Head of caudate nucleus (tissue), 42 donors: ENCODE measurements at regions not wholly inside any gene's neighbourhood (a gene's known extent, or its start where the extent isn't known, plus 50 kb on each side); places are given as distances from the start of the nearest gene placed in this dataset.

Experiments
- DNase-seq, 42 donors: peaks; one replicate each; pipeline versions ENCODE4 v3.0.0 to v3.0.0-alpha.2; 2020 to 2021; ENCODE audit warnings: mixed read lengths in 7 of 42
- intact Hi-C: fragments of 100-400 bp; cut with DNase I; formaldehyde crosslinking; loops from one replicate; pipeline ENCODE4 v1.15.0; 2022

DNA sequence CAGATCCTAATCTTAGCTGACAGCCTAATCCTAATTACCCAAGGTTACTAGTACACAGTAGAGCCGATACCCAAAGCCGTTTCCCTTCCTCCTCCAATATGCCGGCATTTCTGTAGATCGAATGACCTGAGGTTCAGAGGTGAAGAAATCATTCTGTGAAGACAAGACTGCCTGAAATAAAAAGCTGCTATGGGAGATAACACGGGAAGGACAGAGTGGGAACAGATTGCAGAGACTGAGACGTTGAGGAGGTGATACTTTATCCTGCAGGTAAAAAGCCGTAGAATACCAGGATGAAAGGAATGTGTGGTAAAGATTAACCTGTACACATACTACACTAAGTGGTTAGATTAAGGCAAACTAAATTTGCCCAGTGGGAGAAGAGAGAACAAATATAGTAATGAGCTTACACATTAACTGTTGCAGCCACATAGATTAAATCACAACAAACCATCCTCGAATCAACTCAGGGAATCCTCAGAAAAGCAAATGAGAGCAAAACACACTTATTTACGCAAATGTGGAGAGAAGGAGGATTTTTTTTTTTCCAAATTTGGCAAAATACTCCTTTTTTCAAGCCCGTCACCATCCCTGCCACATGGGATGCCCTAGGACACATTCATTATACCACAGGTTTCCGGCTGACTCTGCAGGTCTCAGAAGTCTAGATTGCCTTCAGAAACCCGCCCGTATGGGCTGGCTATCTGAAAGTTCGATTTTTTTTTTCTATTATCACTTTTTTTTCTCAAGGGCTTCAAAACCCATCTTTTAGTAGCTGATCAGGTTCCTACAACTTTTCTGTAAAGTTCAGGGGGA lies 188.0 kb downstream of the TTC8 start:
- peak in 1 of 42 donors; percentile 13 for DNase-seq
- intact Hi-C loops = no loop called here

DNA sequence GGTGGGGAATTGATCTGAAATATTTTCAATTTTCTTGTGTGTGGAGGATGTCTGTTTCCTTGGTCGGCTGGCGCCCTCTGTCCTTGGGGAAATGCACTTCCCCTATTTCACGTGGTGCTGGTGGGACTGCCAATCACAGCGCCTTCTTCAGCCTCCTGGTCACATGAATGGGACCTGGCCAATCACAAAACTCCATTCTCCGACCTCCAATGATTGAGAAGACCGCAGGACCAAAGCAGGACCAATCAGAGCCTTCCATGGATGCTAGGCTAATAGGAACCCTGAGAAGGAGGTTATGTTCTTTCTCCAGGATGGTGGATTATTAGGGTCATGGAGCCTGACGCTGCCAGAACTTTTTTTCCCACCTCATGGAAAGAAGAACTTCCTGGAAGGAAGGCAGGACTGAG lies 188.7 kb downstream of the TTC8 start:
- intact Hi-C loops = no loop called here
- peak in 1 of 42 donors; percentile 42 for DNase-seq

- intact Hi-C loops = no loop called here
These were observed 189.5 kb downstream of the TTC8 start for GRCh38 chr14:89013698-89014568.

DNA sequence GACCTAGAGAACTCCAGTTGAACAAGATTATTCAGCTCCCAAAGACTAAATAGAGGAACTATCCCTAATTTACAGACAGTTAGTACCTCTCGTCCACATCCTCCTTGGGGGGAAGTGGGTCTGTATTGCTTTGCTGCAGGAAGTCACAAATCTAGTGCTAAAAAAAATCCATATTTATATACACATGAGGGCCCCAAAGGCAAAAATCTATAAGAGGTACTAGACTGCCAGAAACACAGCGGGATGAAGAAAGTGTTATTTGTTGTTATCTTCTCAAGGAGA lies 190.1 kb downstream of the TTC8 start:
- DNase-seq = no peak
- intact Hi-C loops = no loop called here

More at GRCh38 chr14:89013698-89014568, 189.5 kb downstream of the TTC8 start:
- peak in 12 of 42 donors; percentile 13 to 60 (median 41) for DNase-seq

DNA sequence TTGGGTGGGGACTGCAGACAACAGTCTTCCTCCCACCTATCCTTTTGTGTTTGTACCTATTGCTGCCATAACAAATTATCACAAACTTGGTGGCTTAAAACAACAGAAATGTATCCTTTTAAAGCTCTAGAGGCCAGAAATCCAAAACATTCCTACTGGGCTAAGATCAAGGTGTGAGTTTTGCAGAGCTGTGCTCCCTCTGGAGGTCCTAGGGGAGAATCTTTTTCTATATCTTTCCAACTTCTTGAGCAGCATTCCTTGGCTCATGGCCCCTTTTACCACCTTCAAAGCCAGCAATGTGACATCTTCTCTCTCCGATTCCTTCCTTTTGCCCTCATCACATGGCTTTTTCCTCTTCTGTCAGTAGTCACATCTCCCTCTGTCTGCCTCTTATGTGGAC lies 190.6 kb downstream of the TTC8 start:
- no peak for DNase-seq
- intact Hi-C loops = no loop called here

GRCh38 chr14:89017417-89017816 lies 193.0 kb downstream of the TTC8 start:
- intact Hi-C loops = no loop called here
- no peak for DNase-seq

DNA sequence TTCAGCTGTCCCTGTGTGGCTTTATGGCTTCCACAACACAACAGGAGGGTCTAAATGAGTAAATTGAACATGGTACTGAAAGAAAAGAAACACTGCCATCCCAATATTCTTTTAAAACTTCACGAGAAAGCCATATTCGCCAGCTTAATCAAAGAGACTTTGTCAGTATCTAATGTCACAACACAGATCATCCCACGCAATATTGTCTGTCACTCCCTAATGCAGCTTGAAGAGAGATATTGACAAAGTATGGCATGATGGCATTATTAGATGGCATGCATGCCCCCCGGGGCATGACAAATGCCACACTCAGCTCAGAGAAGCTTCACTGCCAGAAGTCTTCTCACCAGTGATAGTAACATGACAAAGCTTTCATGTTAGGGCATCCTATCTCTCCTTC lies 197.8 kb downstream of the TTC8 start:
- intact Hi-C loops = no loop called here

DNA sequence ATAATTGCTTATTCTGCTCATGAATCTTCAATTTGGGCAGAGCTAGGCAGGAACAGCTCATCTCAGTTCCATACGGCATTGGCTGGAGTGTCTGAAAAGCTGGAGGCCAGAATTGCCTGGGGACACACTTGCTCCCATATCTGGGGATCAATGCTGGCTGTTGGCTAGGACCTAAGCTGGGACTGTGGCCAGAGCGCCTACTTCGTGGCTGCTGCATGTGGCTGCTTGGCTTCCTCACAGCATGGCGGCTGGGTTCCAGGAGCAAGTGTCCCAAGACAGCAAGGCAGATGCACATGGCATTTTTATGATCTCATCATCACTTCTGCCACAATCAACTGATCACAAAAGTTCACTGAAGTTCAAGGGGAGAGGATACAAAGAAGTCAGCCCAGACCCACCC lies 200.2 kb downstream of the TTC8 start:
- DNase-seq = no peak
- intact Hi-C loops = loop anchor here (5.0 kb wide), 1 partner anchor 888 kb away; no protein-coding TSS in a partner anchor

More for the DNA sequence above, 197.8 kb downstream of the TTC8 start:
- peak in 3 of 42 donors; percentile 10 to 22 (median 19) for DNase-seq

DNA sequence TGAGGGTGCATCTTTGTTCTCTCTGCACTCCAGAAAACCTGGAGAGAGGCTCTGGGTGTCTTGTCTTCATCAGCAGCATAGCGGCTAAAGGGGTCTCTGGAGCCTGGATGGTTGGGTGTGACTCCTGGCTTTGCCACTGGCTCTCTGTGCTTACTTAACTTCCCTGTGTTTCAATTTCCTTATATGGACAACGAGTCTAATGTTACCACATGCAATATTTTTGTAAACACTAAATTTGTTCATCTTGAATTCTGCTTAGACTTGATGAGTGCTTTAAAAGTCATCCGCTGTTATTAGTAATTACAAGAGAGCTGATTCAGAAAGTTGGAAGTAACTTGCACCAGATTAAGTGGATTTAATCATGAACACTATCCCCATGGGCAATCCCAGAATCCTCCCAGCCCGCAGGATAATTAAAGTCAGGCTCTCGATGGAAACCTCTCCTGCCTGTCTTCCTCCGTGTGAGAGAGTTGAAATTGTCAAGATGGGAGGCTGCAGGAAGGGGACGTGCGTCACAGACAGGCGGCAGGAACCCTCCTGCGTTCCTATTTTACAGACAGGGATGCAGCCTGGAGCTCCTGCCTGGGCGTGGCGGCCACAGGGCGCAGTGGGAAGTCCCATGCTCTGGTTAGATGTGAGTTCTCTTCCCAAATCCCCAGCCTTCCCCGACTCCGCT lies 201.2 kb downstream of the TTC8 start:
- intact Hi-C loops = loop anchor here (5.0 kb wide), 1 partner anchor 887 kb away; no protein-coding TSS in a partner anchor
- DNase-seq = no peak

DNA sequence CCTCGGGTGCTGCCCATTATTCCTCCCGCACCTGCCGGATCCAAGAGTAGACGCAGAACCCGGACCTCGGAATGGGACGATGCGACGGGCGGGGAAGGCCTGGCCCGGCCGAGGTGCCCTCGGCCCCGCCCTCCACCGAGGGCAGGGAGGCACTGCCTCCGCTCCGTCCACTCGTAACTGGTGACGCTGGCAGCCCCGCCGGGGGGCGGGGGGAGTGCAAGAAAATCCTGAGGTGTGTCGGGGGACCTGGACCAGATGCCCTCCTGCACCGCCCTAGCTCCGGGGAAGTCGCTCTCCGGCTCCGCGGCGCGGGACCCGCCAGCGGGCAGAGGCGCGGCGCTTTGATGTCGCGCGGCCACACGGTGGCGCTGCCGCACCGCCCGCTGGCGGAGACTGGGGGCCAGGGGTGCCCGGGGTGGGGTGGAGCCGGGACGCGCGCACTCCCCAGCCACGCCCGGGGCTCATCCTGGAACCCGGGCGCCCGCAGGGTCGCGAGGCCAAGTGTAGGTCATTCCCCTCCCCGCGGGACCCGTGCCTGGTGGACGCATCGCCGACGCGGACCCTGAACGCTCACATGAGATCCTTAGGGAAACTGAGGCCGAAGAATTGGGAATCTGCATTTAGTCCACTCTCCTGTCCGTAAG lies 202.8 kb downstream of the TTC8 start:
- peak in 39 of 42 donors; percentile 20 to 82 (median 62) for DNase-seq
- intact Hi-C loops = loop anchor here (5.0 kb wide), 1 partner anchor 885 kb away; no protein-coding TSS in a partner anchor

GRCh38 chr14:89028462-89029134 lies 204.1 kb downstream of the TTC8 start:
- intact Hi-C loops = loop anchor here (5.0 kb wide), 1 partner anchor 884 kb away; no protein-coding TSS in a partner anchor
- DNase-seq = no peak

GRCh38 chr14:89029961-89030694 lies 205.7 kb downstream of the TTC8 start:
- intact Hi-C loops = loop anchor here (5.0 kb wide), 1 partner anchor 882 kb away; no protein-coding TSS in a partner anchor
- DNase-seq = no peak

- no peak for DNase-seq
- intact Hi-C loops = no loop called here
These were observed 206.5 kb downstream of the TTC8 start for GRCh38 chr14:89030921-89031320.

- no peak for DNase-seq
- intact Hi-C loops = no loop called here
These were observed 207.7 kb downstream of the TTC8 start for GRCh38 chr14:89032086-89032649.

- DNase-seq = no peak
- intact Hi-C loops = no loop called here
These were observed 209.3 kb downstream of the TTC8 start for GRCh38 chr14:89033756-89034155.

- intact Hi-C loops = no loop called here
- no peak for DNase-seq
These were observed 211.9 kb downstream of the TTC8 start for GRCh38 chr14:89036371-89036770.

DNA sequence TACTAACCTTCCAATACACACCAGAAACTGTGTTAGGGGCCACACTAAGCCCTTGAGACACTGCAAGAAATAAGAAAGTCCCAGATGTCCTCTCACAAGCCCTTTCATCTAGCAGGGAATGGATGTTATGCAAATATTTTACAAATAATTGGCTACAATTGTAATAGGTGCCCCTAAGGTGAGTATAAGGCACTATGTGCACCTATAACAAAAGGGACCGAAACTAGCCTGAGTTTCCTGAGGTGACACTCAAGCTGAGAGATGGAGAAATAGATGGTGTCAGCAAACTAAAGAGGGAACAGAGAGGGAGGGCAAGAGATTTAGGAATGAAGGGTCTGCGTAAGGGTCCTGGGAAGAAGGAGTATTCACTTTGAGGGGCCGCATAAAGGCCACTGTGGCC lies 212.6 kb downstream of the TTC8 start:
- intact Hi-C loops = no loop called here
- no peak for DNase-seq
